Activated T-cell treated with anti-CD3 and anti-CD28 coated beads, Interleukin-2, amount 50 U/mL, for 72 hours (primary cell): ENCODE measurements at regions not wholly inside any gene's neighbourhood (a gene's known extent, or its start where the extent isn't known, plus 50 kb on each side); places are given as distances from the start of the nearest gene placed in this dataset.
A peak's percentile ranks its signal among the peaks of the same experiment; 100 is the strongest.

Source experiments
- ATAC-seq, 2 donors: fragments of 150-1000 bp; cut with Tn5 transposase; replicated peaks in 1 of 2; 2 replicates each; pipeline ENCODE4 v1.10.0; 2021; ENCODE audit warnings: moderate library complexity in 2 of 2, mild to moderate bottlenecking in 1 of 2
- DNase-seq, 2 donors: peaks; one replicate each; pipeline ENCODE4 v3.0.0; 2021 to 2022; ENCODE audit warnings: mixed read lengths in 1 of 2
- H3K27ac Mint-ChIP-seq: one replicate; pipeline ENCODE4 v1.8.0; 2022; ENCODE audit warnings: mild to moderate bottlenecking, moderate library complexity, mixed read lengths
- H3K27me3 Mint-ChIP-seq: one replicate; pipeline ENCODE4 v1.8.0; 2022; ENCODE audit warnings: low read depth, mixed read lengths
- H3K36me3 Mint-ChIP-seq, 2 donors: one replicate each; pipeline ENCODE4 v1.8.0; 2022; ENCODE audit warnings: mixed read lengths in 2 of 2, mild to moderate bottlenecking in 1 of 2; ENCODE audit not compliant: insufficient read depth in 2 of 2
- H3K4me1 Mint-ChIP-seq: one replicate; pipeline ENCODE4 v1.8.0; 2022; ENCODE audit warnings: low read depth, mixed read lengths
- H3K4me3 Mint-ChIP-seq, 2 donors: one replicate each; pipeline ENCODE4 v1.8.0; 2022; ENCODE audit warnings: mild to moderate bottlenecking in 2 of 2, mixed read lengths in 2 of 2, moderate library complexity in 2 of 2
- H3K9me3 Mint-ChIP-seq, 2 donors: one replicate each; pipeline ENCODE4 v1.8.0; 2022; ENCODE audit warnings: mixed read lengths in 2 of 2

- H3K4me3 Mint-ChIP-seq, result no peak overlapping the region
- H3K9me3 Mint-ChIP-seq, result peaks cover 0 to 1% of the 10 kb centered on the region in 2 donors
- ATAC-seq, result no peak
- H3K27me3 Mint-ChIP-seq, result no peaks in the 10 kb centered on the region
- no peaks in the 10 kb centered on the region for H3K36me3 Mint-ChIP-seq
- H3K27ac Mint-ChIP-seq, result no peak overlapping the region
- DNase-seq, result no peak
- no peaks in the 10 kb centered on the region for H3K4me1 Mint-ChIP-seq
These were observed 539.2 kb downstream of the SLC4A3 start for GRCh38 chr2:220166616-220167015.

GRCh38 chr2:220167956-220168355 is 540.5 kb downstream of the SLC4A3 start:
- ATAC-seq (no peak), DNase-seq (no peak)
- no peaks in the 10 kb centered on the region for H3K36me3 Mint-ChIP-seq
- no peaks in the 10 kb centered on the region for H3K27me3 Mint-ChIP-seq
- H3K4me1 Mint-ChIP-seq, result no peaks in the 10 kb centered on the region
- no peak overlapping the region for H3K4me3 Mint-ChIP-seq
- peaks cover 0 to 1% of the 10 kb centered on the region in 2 donors for H3K9me3 Mint-ChIP-seq
- no peak overlapping the region for H3K27ac Mint-ChIP-seq

GRCh38 chr2:220168891-220169546 is 541.6 kb downstream of the SLC4A3 start:
- ATAC-seq, result no peak
- H3K36me3 Mint-ChIP-seq, result no peaks in the 10 kb centered on the region
- DNase-seq, result no peak
- peaks cover 0 to 1% of the 10 kb centered on the region in 2 donors for H3K9me3 Mint-ChIP-seq
- H3K27me3 Mint-ChIP-seq, result no peaks in the 10 kb centered on the region
- H3K27ac Mint-ChIP-seq, result no peak overlapping the region
- no peaks in the 10 kb centered on the region for H3K4me1 Mint-ChIP-seq
- no peak overlapping the region for H3K4me3 Mint-ChIP-seq

- no peak for ATAC-seq
- no peaks in the 10 kb centered on the region for H3K4me1 Mint-ChIP-seq
- H3K4me3 Mint-ChIP-seq, result no peak overlapping the region
These were observed 547.4 kb downstream of the SLC4A3 start for GRCh38 chr2:220174826-220175225.

GRCh38 chr2:220175967-220176366 is 548.5 kb downstream of the SLC4A3 start:
- Mint-ChIP-seq H3K27ac (no peak overlapping the region), H3K4me1 (no peaks in the 10 kb centered on the region), H3K4me3 (no peak overlapping the region), H3K9me3 (no peaks in the 10 kb centered on the region), H3K27me3 (no peaks in the 10 kb centered on the region), H3K36me3 (no peaks in the 10 kb centered on the region)
- DNase-seq (no peak), ATAC-seq (no peak)

More at GRCh38 chr2:220174826-220175225, 547.4 kb downstream of the SLC4A3 start:
- H3K27me3 Mint-ChIP-seq, result no peaks in the 10 kb centered on the region
- no peaks in the 10 kb centered on the region for H3K9me3 Mint-ChIP-seq
- no peak overlapping the region for H3K27ac Mint-ChIP-seq
- no peak for DNase-seq
- no peaks in the 10 kb centered on the region for H3K36me3 Mint-ChIP-seq

GRCh38 chr2:220178991-220179695 is 551.7 kb downstream of the SLC4A3 start:
- Mint-ChIP-seq H3K27ac (no peak overlapping the region), H3K36me3 (no peaks in the 10 kb centered on the region), H3K9me3 (no peaks in the 10 kb centered on the region), H3K27me3 (no peaks in the 10 kb centered on the region), H3K4me3 (no peak overlapping the region), H3K4me1 (no peaks in the 10 kb centered on the region)
- DNase-seq, result no peak
- no peak for ATAC-seq

- no peaks in the 10 kb centered on the region for H3K9me3 Mint-ChIP-seq
- no peaks in the 10 kb centered on the region for H3K27me3 Mint-ChIP-seq
- no peaks in the 10 kb centered on the region for H3K36me3 Mint-ChIP-seq
- no peak for DNase-seq
- ATAC-seq, result no peak
- H3K4me1 Mint-ChIP-seq, result no peaks in the 10 kb centered on the region
- H3K4me3 Mint-ChIP-seq, result no peak overlapping the region
- H3K27ac Mint-ChIP-seq, result no peak overlapping the region
These were observed 553.7 kb downstream of the SLC4A3 start for GRCh38 chr2:220181165-220181564.

- Mint-ChIP-seq H3K4me1 (no peaks in the 10 kb centered on the region), H3K27me3 (no peaks in the 10 kb centered on the region), H3K27ac (no peak overlapping the region), H3K36me3 (no peaks in the 10 kb centered on the region), H3K4me3 (no peak overlapping the region), H3K9me3 (no peaks in the 10 kb centered on the region)
- no peak for ATAC-seq
- DNase-seq, result no peak
These were observed 555.4 kb downstream of the SLC4A3 start for GRCh38 chr2:220182790-220183189.

GRCh38 chr2:220185766-220186305 is 558.4 kb downstream of the SLC4A3 start:
- no peak overlapping the region for H3K27ac Mint-ChIP-seq

GRCh38 chr2:220188031-220188430 is 560.6 kb downstream of the SLC4A3 start:
- H3K4me3 Mint-ChIP-seq, result no peak overlapping the region
- DNase-seq (peak in 1 of 2 donors; percentile 1), ATAC-seq (peak; percentile 69 to 76)
- H3K27me3 Mint-ChIP-seq, result no peaks in the 10 kb centered on the region
- H3K27ac Mint-ChIP-seq, result no peak overlapping the region
- no peaks in the 10 kb centered on the region for H3K36me3 Mint-ChIP-seq
- peaks cover 3% of the 10 kb centered on the region in 2 donors for H3K9me3 Mint-ChIP-seq
- H3K4me1 Mint-ChIP-seq, result no peaks in the 10 kb centered on the region

More at GRCh38 chr2:220185766-220186305, 558.4 kb downstream of the SLC4A3 start:
- H3K9me3 Mint-ChIP-seq, result peaks cover 3% of the 10 kb centered on the region in 2 donors
- H3K36me3 Mint-ChIP-seq, result no peaks in the 10 kb centered on the region
- ATAC-seq, result no peak
- no peak overlapping the region for H3K4me3 Mint-ChIP-seq
- no peak for DNase-seq
- H3K27me3 Mint-ChIP-seq, result no peaks in the 10 kb centered on the region
- no peaks in the 10 kb centered on the region for H3K4me1 Mint-ChIP-seq

GRCh38 chr2:220191031-220191430 is 563.6 kb downstream of the SLC4A3 start:
- no peak overlapping the region for H3K4me3 Mint-ChIP-seq
- peaks cover 3% of the 10 kb centered on the region in 2 donors for H3K9me3 Mint-ChIP-seq
- no peak for ATAC-seq
- H3K27me3 Mint-ChIP-seq, result no peaks in the 10 kb centered on the region
- no peak for DNase-seq
- no peaks in the 10 kb centered on the region for H3K4me1 Mint-ChIP-seq
- no peak overlapping the region for H3K27ac Mint-ChIP-seq
- no peaks in the 10 kb centered on the region for H3K36me3 Mint-ChIP-seq

GRCh38 chr2:220191737-220192136 is 564.3 kb downstream of the SLC4A3 start:
- ATAC-seq (no peak), DNase-seq (no peak)
- no peak overlapping the region for H3K27ac Mint-ChIP-seq
- H3K4me3 Mint-ChIP-seq, result no peak overlapping the region
- H3K4me1 Mint-ChIP-seq, result no peaks in the 10 kb centered on the region
- H3K36me3 Mint-ChIP-seq, result no peaks in the 10 kb centered on the region
- H3K27me3 Mint-ChIP-seq, result no peaks in the 10 kb centered on the region
- H3K9me3 Mint-ChIP-seq, result peaks cover 3% of the 10 kb centered on the region in 2 donors

- H3K27ac Mint-ChIP-seq, result no peak overlapping the region
- H3K27me3 Mint-ChIP-seq, result peaks cover 3% of the 10 kb centered on the region
- H3K36me3 Mint-ChIP-seq, result no peaks in the 10 kb centered on the region
- H3K4me3 Mint-ChIP-seq, result no peak overlapping the region
- DNase-seq (no peak), ATAC-seq (no peak)
- H3K4me1 Mint-ChIP-seq, result no peaks in the 10 kb centered on the region
- H3K9me3 Mint-ChIP-seq, result peaks cover 2 to 3% of the 10 kb centered on the region in 2 donors
These were observed 565.7 kb downstream of the SLC4A3 start for GRCh38 chr2:220192994-220193753.
